K562 (cell line): ENCODE measurements at regions not wholly inside any gene's neighbourhood (a gene's known extent, or its start where the extent isn't known, plus 50 kb on each side); places are given as distances from the start of the nearest gene placed in this dataset.

Experiments used
- ATAC-seq: fragments of 200-7000 bp; cut with Tn5 transposase; 3 replicates; pipeline ENCODE4 v1.9.1; 2020; ENCODE audit warnings: moderate library complexity
- BruUV-seq: library from RNA; stranded (reverse); fragments of 400-500 nt; replicated peaks from 2 replicates; lab custom pipeline; 2021; lab: Mats Ljungman, UMichigan
- CTCF ChIA-PET: fragments of 300-600 bp; formaldehyde crosslinking; extraction: SDS; loops from one replicate; lab custom pipeline; 2021; ENCODE audit warnings: low intra/inter-chr PET ratio; lab: Yijun Ruan, JAX
- POLR2A ChIA-PET: fragments of 300-600, 350-650 bp; sonication (Branson Sonifier 250); formaldehyde crosslinking; extraction: SDS; loops from one replicate; lab custom pipeline; 2021; ENCODE audit warnings: antibody characterized with exemption, inconsistent platforms; lab: Yijun Ruan, JAX
- DNase-seq, 4 experiments: peaks; one replicate each; pipeline versions ENCODE4 v3.0.0 to v3.0.0-alpha.2; 2011 to 2018; ENCODE audit warnings: low spot score in 3 of 4, mixed read lengths in 3 of 4; ENCODE audit errors: extremely low read depth in 1 of 4
- FAIRE-seq: peaks from 2 replicates; lab custom pipeline; 2011; peaks lifted over from hg19 to GRCh38; lab: Jason Lieb, UNC
- H2AFZ ChIP-seq: 2 replicates; pipeline ENCODE4 v1.6.0; 2011; ENCODE audit warnings: low read depth, low read length, control low read depth, inconsistent platforms
- H3K27ac ChIP-seq: fragments of 200-600 bp; 3 replicates; pipeline ENCODE4 v1.8.0; 2011; ENCODE audit warnings: low read depth, mild to moderate bottlenecking, control low read depth, inconsistent platforms, low read length, moderate library complexity, mixed read lengths; ENCODE audit errors: extremely low read depth
- H3K27me3 ChIP-seq, 2 experiments: fragments of 300-600 bp in 1 of 2; 2 replicates in 1 of 2; 3 replicates in 1 of 2; pipeline versions ENCODE4 v1.6.0 to v1.8.0; 2011; ENCODE audit warnings: inconsistent platforms in 2 of 2, low read length in 2 of 2, mild to moderate bottlenecking in 1 of 2, mixed read lengths in 1 of 2, moderate library complexity in 1 of 2; ENCODE audit not compliant: control insufficient read depth in 2 of 2, insufficient read depth in 2 of 2
- H3K36me3 ChIP-seq: fragments of 300-600 bp; 3 replicates; pipeline ENCODE4 v1.8.0; 2011; ENCODE audit warnings: mild to moderate bottlenecking, low read length, inconsistent platforms; ENCODE audit not compliant: control insufficient read depth, insufficient read depth
- H3K4me1 ChIP-seq, 2 experiments: fragments of 200-600 bp in 1 of 2; replicated peaks in 1 of 2; 2 replicates in 1 of 2; 3 replicates in 1 of 2; pipeline versions ENCODE4 v1.5.1 to v1.8.0; 2011; ENCODE audit warnings: inconsistent platforms in 2 of 2, low read length in 2 of 2, mild to moderate bottlenecking in 1 of 2, mixed read lengths in 1 of 2, moderate library complexity in 1 of 2; ENCODE audit not compliant: control insufficient read depth in 2 of 2, insufficient read depth in 2 of 2
- H3K4me2 ChIP-seq: 2 replicates; pipeline ENCODE4 v1.6.1; 2011; ENCODE audit warnings: low read length, control low read depth, inconsistent platforms, mixed read lengths; ENCODE audit not compliant: insufficient read depth
- H3K4me3 ChIP-seq: fragments of 200-600 bp; sonication (generic), shearing (Covaris generic); 2 replicates; pipeline ENCODE4 v1.5.1; 2016; ENCODE audit warnings: control low read depth, inconsistent platforms
- H3K79me2 ChIP-seq: fragments of 200-600 bp; 3 replicates; pipeline ENCODE4 v1.8.0; 2011; ENCODE audit warnings: low read length, inconsistent platforms; ENCODE audit not compliant: control insufficient read depth, insufficient read depth
- H3K9ac ChIP-seq, 2 experiments: 2 replicates each; pipeline versions ENCODE4 v1.6.0 to v1.6.1; 2011; ENCODE audit warnings: low read depth in 2 of 2, low read length in 2 of 2, control low read depth in 1 of 2, inconsistent platforms in 1 of 2, mild to moderate bottlenecking in 1 of 2, mixed read lengths in 1 of 2; ENCODE audit not compliant: insufficient read depth in 1 of 2
- H3K9me1 ChIP-seq: one replicate; pipeline ENCODE4 v1.6.0; 2011; ENCODE audit warnings: inconsistent platforms, mild to moderate bottlenecking, low read length, moderate library complexity; ENCODE audit not compliant: control insufficient read depth, insufficient read depth
- H3K9me3 ChIP-seq: replicated peaks from 2 replicates; pipeline ENCODE4 v1.5.1; 2011; ENCODE audit warnings: low read depth, low read length, inconsistent platforms; ENCODE audit not compliant: control insufficient read depth, insufficient read depth
- H4K20me1 ChIP-seq: replicated peaks from 2 replicates; pipeline ENCODE4 v1.6.1; 2011; ENCODE audit warnings: low read length, inconsistent platforms, mixed read lengths; ENCODE audit not compliant: control insufficient read depth, insufficient read depth
- ATF1 ChIP-seq, 2 experiments: fragments of 450-650 bp in 1 of 2; IDR thresholded peaks; 2 replicates each; pipeline ENCODE4 v1.6.1; 2016; ENCODE audit warnings: missing compliant biosample characterization in 1 of 2, missing genetic modification characterization in 1 of 2
- CEBPB ChIP-seq: fragments of 450-650 bp; IDR thresholded peaks from 2 replicates; pipeline ENCODE4 v1.6.1; 2016; ENCODE audit warnings: missing genetic modification characterization, missing compliant biosample characterization
- CLOCK ChIP-seq: fragments of 250-450 bp; sonication (Bioruptor Pico); IDR thresholded peaks from 2 replicates; pipeline ENCODE4 v1.4.0; 2020; ENCODE audit warnings: mild to moderate bottlenecking, moderate library complexity, borderline replicate concordance
- CREB5 ChIP-seq: fragments of 250-450 bp; sonication (Bioruptor Pico); IDR thresholded peaks from 2 replicates; pipeline ENCODE4 v1.5.0; 2020; ENCODE audit warnings: mild to moderate bottlenecking
- E2F6 ChIP-seq, 2 experiments: IDR thresholded peaks; 2 replicates each; pipeline ENCODE4 v1.6.1; 2011; ENCODE audit warnings: borderline replicate concordance in 1 of 2, control low read depth in 1 of 2, low read depth in 1 of 2, low read length in 1 of 2, mild to moderate bottlenecking in 1 of 2, mixed read lengths in 1 of 2, moderate library complexity in 1 of 2; ENCODE audit not compliant: insufficient read depth in 1 of 2, insufficient read length in 1 of 2, poor library complexity in 1 of 2, severe bottlenecking in 1 of 2; ENCODE audit errors: extremely low read depth in 1 of 2
- PCBP1 ChIP-seq: fragments of 200-400 bp; formaldehyde crosslinking; IDR thresholded peaks from 2 replicates; pipeline ENCODE4 v1.6.1; 2018; ENCODE audit warnings: mild to moderate bottlenecking, low read depth, low read length; ENCODE audit not compliant: poor library complexity, severe bottlenecking
- SMC3 ChIP-seq: conservative IDR thresholded peaks from 2 replicates; pipeline ENCODE4 v1.6.1; 2011; ENCODE audit warnings: low read depth, low read length, improper control_type of control experiment; ENCODE audit not compliant: insufficient read depth
- ZBED1 ChIP-seq: IDR thresholded peaks from 2 replicates; pipeline ENCODE4 v1.6.1; 2014
- ZNF146 ChIP-seq: IDR thresholded peaks from one replicate; pipeline ENCODE4 v1.6.1; 2018; ENCODE audit warnings: missing compliant biosample characterization; ENCODE audit not compliant: unreplicated experiment
- ZNF3 ChIP-seq: fragments of 250-450 bp; sonication (Bioruptor Pico); IDR thresholded peaks from 2 replicates; pipeline ENCODE4 v1.5.0; 2021; ENCODE audit warnings: mild to moderate bottlenecking, moderate library complexity
- ZNF408 ChIP-seq: fragments of 250-450 bp; sonication (Bioruptor Pico); IDR thresholded peaks from 2 replicates; pipeline ENCODE4 v1.4.0; 2020; ENCODE audit warnings: low read depth, mild to moderate bottlenecking, moderate library complexity
- ZNF41 ChIP-seq: fragments of 250-450 bp; sonication (Bioruptor Pico); conservative IDR thresholded peaks from 2 replicates; pipeline ENCODE4 v1.4.0; 2020; ENCODE audit warnings: mild to moderate bottlenecking
- ZNF696 ChIP-seq: fragments of 250-450 bp; sonication (Bioruptor Pico); conservative IDR thresholded peaks from 2 replicates; pipeline ENCODE4 v1.4.0; 2020; ENCODE audit warnings: mild to moderate bottlenecking, moderate library complexity
- ZNF717 ChIP-seq: fragments of 250-450 bp; sonication (Bioruptor Pico); IDR thresholded peaks from 2 replicates; pipeline ENCODE4 v1.5.0; 2021
- ZNF740 ChIP-seq, 3 experiments: fragments of 200-800 bp in 1 of 3; sonication (Bioruptor generic) in 1 of 3; sonication (generic) in 1 of 3; formaldehyde crosslinking in 1 of 3; IDR thresholded peaks; 2 replicates each; pipeline versions ENCODE4 v1.6.1 to v1.8.0; 2016 to 2022; ENCODE audit warnings: mild to moderate bottlenecking in 2 of 3, missing compliant biosample characterization in 2 of 3, missing genetic modification characterization in 2 of 3, missing genetic modification reagents in 1 of 3
- WGBS: fragments of 100-300 bp; shearing (Covaris generic); methylation state at CpG from one replicate; pipeline ENCODE4 v1.1.6; 2016; ENCODE audit warnings: low coverage, mixed read lengths; ENCODE audit not compliant: insufficient coverage; ENCODE audit errors: missing lambda C conversion rate; 5-methylcytosine and 5-hydroxymethylcytosine counted together
- in situ Hi-C: fragments of 300-500 bp; cut with MboI; formaldehyde crosslinking; loops from 4 replicates; pipeline ENCODE4 v1.15.0; 2018; ENCODE audit warnings: inconsistent platforms, mixed read lengths
- intact Hi-C: fragments of 100-400 bp; cut with micrococcal nuclease; formaldehyde crosslinking; loops from 2 replicates; pipeline ENCODE4 v1.14.2; 2022

- FAIRE-seq = no peak
- no peak overlapping the region for H3K27ac ChIP-seq
- intact Hi-C loops = no loop called here
- TF ChIP-seq CREB5 (CRISPR knock-in tag) (no peak), ZNF408 (CRISPR knock-in tag) (no peak), ZNF717 (CRISPR knock-in tag) (no peak), CLOCK (CRISPR knock-in tag) (no peak), E2F6 (IDR thresholded peaks at IDR 0.05; ENCODE audit: borderline replicate concordance in 1 of 2, extremely low read depth in 1 of 2, insufficient read depth in 1 of 2, insufficient read length in 1 of 2, low read depth in 1 of 2, low read length in 1 of 2, poor library complexity in 1 of 2, severe bottlenecking in 1 of 2) (no peak), ZNF740 (CRISPR knock-in tag; IDR thresholded peaks at IDR 0.05) (no peak), ZNF740 (tag; IDR thresholded peaks at IDR 0.05) (no peak), SMC3 (no peak), ATF1 (CRISPR knock-in tag; IDR thresholded peaks at IDR 0.05) (no peak), ATF1 (tag; IDR thresholded peaks at IDR 0.05) (no peak), PCBP1 (no peak), ZNF696 (no peak), ZNF3 (CRISPR knock-in tag) (no peak), ZBED1 (no peak), CEBPB (tag) (no peak), ZNF41 (no peak), ZNF146 (no peak)
Measured at GRCh38 chr4:68734095-68734494, 63.6 kb upstream of the UGT2B15 start.

More at GRCh38 chr4:68734095-68734494, 63.6 kb upstream of the UGT2B15 start:
- in situ Hi-C loops = no loop called here
- ChIA-PET CTCF (no interaction called here), POLR2A (no interaction called here)
- Histone ChIP-seq H3K9me1 (no peaks in the 10 kb centered on the region), H3K36me3 (no peaks in the 10 kb centered on the region), H3K4me3 (no peak overlapping the region), H3K4me2 (no peak overlapping the region), H3K79me2 (no peaks in the 10 kb centered on the region), H2AFZ (no peak overlapping the region), H3K27me3 (no peaks in the 10 kb centered on the region), H4K20me1 (no peaks in the 10 kb centered on the region), H3K9me3 (no peaks in the 10 kb centered on the region), H3K4me1 (no peaks in the 10 kb centered on the region), H3K9ac (no peak overlapping the region)
- ATAC-seq (no peak), DNase-seq (no peak)
- 0% methylated on average over 1 of the region's 1 CpG for WGBS
- BruUV-seq = no TSS peak
